SK-MEL-5 (cell line): ENCODE measurements at regions not wholly inside any gene's neighbourhood (a gene's known extent, or its start where the extent isn't known, plus 50 kb on each side); places are given as distances from the start of the nearest gene placed in this dataset.

ENCODE experiments used
- DNase-seq: peaks from one replicate; pipeline ENCODE4 v3.0.0-alpha.2; 2016; ENCODE audit warnings: low read depth, low spot score
- in situ Hi-C: cut with HindIII; loops from 2 replicates; pipeline ENCODE4 v1.10.0; 2016; ENCODE audit warnings: low sequenced_read_pairs, high pct_unique_total_duplicates, low pct_unique_long_range_greater_than_20kb

DNA sequence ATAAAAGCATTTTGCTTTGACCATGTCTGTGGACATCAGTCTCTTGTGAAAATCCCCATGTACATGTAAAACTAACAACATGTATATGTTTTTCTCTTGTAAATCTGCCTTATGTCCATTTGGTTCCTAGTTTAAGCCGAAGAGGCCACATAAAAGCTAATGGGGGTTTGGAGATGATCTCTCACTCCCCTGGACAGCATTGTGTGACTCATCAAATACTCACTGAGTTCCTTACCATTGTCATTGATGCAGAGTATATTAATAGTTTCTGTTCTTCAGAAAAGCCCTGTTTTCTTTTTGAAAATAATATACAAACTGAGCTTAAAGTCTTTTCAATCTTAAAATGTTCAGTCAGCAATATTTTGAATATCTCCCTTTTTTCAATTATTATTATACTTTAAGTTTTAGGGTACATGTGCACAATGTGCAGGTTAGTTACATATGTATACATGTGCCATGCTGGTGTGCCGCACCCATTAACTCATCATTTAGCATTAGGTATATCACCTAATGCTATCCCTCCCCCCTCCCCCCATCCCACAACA, 536.7 kb upstream of the HTR2A start:
- in situ Hi-C loops: no loop called here
- DNase-seq: no peak

DNA sequence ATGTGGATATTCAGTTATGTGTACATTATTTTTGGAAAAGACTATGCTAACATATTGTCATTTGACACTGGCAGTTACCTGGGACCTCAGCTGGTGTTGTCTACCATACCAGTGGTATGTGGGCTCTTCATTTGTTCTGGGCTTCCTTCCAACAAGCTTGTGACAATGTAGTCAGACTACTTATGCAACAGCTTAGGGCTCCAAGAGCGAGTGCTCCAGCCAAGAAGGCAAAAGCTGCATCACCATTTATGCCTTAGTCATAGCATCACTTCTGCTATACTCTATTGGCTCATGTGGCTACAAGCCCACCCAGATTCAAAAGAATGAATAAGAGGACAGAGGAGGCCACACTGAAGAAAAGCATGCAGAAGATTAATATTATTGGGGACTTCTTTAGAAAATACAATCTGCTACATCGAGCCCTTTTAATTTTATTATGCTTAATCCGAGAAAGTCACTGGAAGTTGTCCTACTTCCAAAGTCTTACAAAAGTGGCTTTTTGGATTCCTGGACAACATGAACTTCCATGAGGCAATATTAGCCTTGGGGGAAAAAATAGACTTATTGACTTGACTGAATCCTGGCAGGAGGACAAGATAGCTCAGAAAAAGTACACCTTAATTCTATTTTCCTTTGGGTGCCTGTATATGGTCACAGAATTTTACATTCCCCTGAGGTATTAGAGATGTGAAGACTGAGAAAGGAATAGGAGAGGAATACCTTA, 529.4 kb upstream of the HTR2A start:
- no peak for DNase-seq
- in situ Hi-C loops: no loop called here

DNA sequence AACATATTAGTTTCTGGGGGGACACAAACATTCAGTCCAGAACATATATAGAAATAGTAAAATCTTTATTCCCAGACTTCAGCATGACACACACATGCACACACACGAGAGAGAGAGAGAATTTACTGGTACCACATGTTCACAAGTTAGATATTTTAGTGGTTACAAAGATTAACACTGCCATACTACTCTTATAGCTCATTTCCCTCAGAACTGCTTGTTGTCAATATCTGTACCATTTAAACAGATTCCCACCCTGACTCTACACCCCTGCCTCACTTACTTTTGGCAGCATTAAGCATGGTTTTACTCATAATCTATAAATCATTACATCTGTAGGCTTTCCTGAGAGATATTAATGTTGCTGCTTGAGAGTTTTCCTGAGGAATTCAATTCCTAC, 524.7 kb upstream of the HTR2A start:
- in situ Hi-C loops: no loop called here
- no peak for DNase-seq

- no peak for DNase-seq
- in situ Hi-C loops: no loop called here
These were observed 523.7 kb upstream of the HTR2A start for GRCh38 chr13:47420568-47420967.

- DNase-seq: no peak
- in situ Hi-C loops: no loop called here
These were observed 523.2 kb upstream of the HTR2A start for GRCh38 chr13:47420020-47420419.

- in situ Hi-C loops: no loop called here
- DNase-seq: no peak
These were observed 521.5 kb upstream of the HTR2A start for GRCh38 chr13:47418206-47418920.

GRCh38 chr13:47417485-47417884, 520.6 kb upstream of the HTR2A start:
- in situ Hi-C loops: no loop called here

GRCh38 chr13:47415048-47415447, 518.2 kb upstream of the HTR2A start:
- in situ Hi-C loops: no loop called here
- no peak for DNase-seq

More at GRCh38 chr13:47417485-47417884, 520.6 kb upstream of the HTR2A start:
- DNase-seq: no peak

DNA sequence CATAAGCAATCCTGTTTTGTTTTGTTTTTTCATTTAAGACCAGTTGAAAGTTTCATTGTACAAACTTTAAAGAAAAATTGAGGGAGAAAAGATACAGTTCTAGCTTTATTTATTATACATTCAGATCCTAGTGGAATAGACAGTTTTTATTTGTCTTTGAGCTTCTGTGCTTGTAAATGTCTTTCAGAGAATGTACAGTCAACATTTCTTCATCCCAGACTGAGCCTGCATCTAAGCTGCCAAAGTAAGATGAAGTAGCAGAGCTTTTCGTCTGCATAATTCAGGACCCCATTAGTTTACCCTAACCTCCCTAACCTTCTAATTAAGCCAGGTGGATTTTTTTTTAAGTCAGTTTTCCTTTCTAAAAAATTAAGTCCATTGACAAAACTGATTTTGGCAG, 516.7 kb upstream of the HTR2A start:
- DNase-seq: no peak
- in situ Hi-C loops: no loop called here

DNA sequence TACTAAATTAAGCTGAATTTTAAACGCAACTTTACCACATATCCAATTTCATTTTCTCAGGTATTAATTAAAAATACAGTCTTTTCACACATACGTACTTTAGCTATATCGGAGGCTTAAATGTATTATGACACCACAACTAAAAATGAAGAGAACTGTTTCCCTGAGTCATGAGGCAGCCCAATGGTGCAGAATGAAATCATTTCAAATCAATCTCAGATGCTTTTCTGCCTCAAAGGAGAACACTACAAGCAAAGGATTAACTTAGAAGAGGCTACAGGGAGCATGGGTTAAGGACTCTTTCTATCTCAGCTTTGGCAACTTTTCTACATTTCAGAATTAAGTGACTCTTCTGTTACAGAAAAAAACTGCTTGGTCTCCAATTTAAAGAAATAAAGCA, 516.3 kb upstream of the HTR2A start:
- DNase-seq: no peak
- in situ Hi-C loops: no loop called here

DNA sequence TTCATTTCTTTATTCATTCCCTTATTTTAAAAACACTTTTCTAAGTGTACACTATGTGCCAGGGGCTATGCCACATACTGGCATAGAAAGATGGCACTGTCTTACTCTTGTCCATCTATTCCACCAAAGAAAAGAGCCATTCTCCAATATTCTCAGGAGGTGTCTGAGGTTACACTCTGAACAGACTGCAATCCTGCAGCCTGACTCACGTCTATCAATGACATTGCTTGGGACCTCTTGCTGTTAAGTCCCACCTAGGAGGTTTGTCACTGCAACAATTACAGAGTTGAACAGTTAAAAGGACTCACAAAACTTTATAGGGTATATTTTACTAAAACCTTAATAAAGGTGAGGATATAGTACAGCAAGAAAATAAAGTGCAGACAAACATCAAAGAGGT, 512.9 kb upstream of the HTR2A start:
- DNase-seq: no peak

GRCh38 chr13:47408546-47409319, 511.9 kb upstream of the HTR2A start:
- no peak for DNase-seq
- in situ Hi-C loops: no loop called here

More for the DNA sequence above, 512.9 kb upstream of the HTR2A start:
- in situ Hi-C loops: no loop called here

GRCh38 chr13:47407808-47408207, 511.0 kb upstream of the HTR2A start:
- in situ Hi-C loops: no loop called here
- DNase-seq: no peak

DNA sequence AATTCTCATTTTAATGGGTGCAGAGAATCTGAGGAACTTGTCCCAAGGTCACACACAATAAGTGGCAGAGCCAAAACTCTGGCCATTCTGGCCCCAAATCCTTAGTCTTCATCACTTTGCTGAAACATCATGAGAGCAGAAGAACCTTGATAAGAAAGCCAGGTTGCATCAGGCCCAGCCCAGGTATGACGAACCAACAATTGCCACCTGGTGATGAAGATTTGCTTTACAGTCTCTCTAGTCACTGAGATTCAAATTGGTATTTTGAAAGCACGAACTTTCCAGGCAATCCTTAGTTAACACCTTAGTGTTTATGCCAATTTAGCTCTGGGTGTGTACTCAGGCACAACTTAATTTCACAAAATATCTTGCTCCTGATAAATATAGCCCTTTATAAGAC, 502.7 kb upstream of the HTR2A start:
- no peak for DNase-seq
- in situ Hi-C loops: no loop called here

- no peak for DNase-seq
- in situ Hi-C loops: no loop called here
These were observed 500.9 kb upstream of the HTR2A start for GRCh38 chr13:47397739-47398138.

DNA sequence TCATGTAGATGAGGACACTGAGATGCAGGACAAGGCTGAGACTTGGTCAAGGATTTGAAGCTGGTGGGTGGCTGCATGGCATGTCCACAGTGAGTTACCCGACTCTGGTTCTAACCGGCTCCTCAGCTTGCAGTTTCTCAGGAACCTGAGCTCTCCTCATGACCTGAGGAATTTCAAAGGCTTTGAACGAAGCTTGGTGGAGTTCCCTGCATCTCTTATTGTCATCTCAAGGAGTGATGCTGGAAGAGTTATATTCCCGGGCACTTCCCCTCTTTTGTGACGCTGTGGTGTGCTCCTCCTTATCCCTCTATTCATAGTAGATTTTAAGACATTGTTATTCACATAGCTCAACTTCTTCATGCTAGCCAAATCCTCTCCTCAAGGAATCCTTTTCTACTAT, 500.1 kb upstream of the HTR2A start:
- in situ Hi-C loops: no loop called here

DNA sequence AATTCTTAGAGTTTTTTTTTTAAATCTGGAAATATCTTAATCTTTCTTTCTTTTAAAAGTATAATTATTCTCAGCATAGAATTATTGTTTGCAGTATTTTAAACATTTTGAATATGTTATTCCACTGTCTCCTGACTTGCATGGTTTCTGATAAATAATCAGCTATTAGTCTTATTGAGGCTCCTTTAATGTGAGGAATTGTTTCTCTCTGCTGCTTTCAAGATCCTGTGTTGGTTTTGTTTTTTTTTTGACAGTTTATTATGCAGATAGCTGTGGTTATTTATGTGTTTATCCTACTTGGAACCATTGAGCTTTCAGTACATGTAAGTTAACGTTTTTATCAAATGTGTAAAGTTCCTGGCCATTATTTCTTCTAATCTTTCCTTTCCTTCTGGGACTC, 477.9 kb upstream of the HTR2A start:
- in situ Hi-C loops: no loop called here
- no peak for DNase-seq

More for the DNA sequence above, 500.1 kb upstream of the HTR2A start:
- DNase-seq: no peak

- in situ Hi-C loops: no loop called here
These were observed 475.9 kb upstream of the HTR2A start for GRCh38 chr13:47372751-47373150.

More at GRCh38 chr13:47372751-47373150, 475.9 kb upstream of the HTR2A start:
- no peak for DNase-seq
